SK-N-SH treated with all-trans-retinoic acid at 6 μM for 48 hours (cell line): ENCODE measurements at regions not wholly inside any gene's neighbourhood (a gene's known extent, or its start where the extent isn't known, plus 50 kb on each side); places are given as distances from the start of the nearest gene placed in this dataset.

Source experiments
- ATAC-seq: fragments of 200-7000 bp; cut with Tn5 transposase; 3 replicates; pipeline ENCODE4 v1.9.1; 2020; ENCODE audit warnings: mild to moderate bottlenecking, moderate library complexity
- ARNTL ChIP-seq: fragments of 450-650 bp; formaldehyde crosslinking; IDR thresholded peaks from 2 replicates; pipeline ENCODE4 v1.5.0; 2020; ENCODE audit warnings: low read depth, mild to moderate bottlenecking, moderate library complexity, borderline replicate concordance
- BACH2 ChIP-seq: fragments of 250-450 bp; sonication (Bioruptor Pico); IDR thresholded peaks from 2 replicates; pipeline ENCODE4 v1.9.0; 2021; ENCODE audit warnings: mild to moderate bottlenecking, borderline replicate concordance
- CREB5 ChIP-seq: fragments of 250-450 bp; sonication (Bioruptor Pico); IDR thresholded peaks from 2 replicates; pipeline ENCODE4 v1.5.1; 2020; ENCODE audit warnings: low read depth, mild to moderate bottlenecking, moderate library complexity
- CSRNP3 ChIP-seq: fragments of 250-450 bp; sonication (Bioruptor Pico); IDR thresholded peaks from 2 replicates; pipeline ENCODE4 v1.5.1; 2021; ENCODE audit warnings: mild to moderate bottlenecking, moderate library complexity
- ESRRG ChIP-seq: fragments of 250-450 bp; sonication (Bioruptor Pico); IDR thresholded peaks from 2 replicates; pipeline ENCODE4 v1.6.1; 2021; ENCODE audit warnings: mild to moderate bottlenecking
- GLIS3 ChIP-seq: fragments of 250-450 bp; sonication (Bioruptor Pico); IDR thresholded peaks from 2 replicates; pipeline ENCODE4 v1.5.0; 2020; ENCODE audit warnings: mild to moderate bottlenecking, moderate library complexity
- ISL1 ChIP-seq: fragments of 250-450 bp; sonication (Bioruptor Pico); IDR thresholded peaks from 2 replicates; pipeline ENCODE4 v2.1.2; 2022; ENCODE audit warnings: mild to moderate bottlenecking, moderate library complexity
- OSR1 ChIP-seq: fragments of 250-450 bp; sonication (Bioruptor Pico); IDR thresholded peaks from 2 replicates; pipeline ENCODE4 v1.8.0; 2022; ENCODE audit warnings: moderate library complexity, mild to moderate bottlenecking, inconsistent platforms
- PATZ1 ChIP-seq: fragments of 250-450 bp; sonication (Bioruptor Pico); IDR thresholded peaks from 2 replicates; pipeline ENCODE4 v1.8.0; 2020; ENCODE audit warnings: mild to moderate bottlenecking, moderate library complexity, borderline replicate concordance
- POU6F1 ChIP-seq: fragments of 250-450 bp; sonication (Bioruptor Pico); IDR thresholded peaks from 2 replicates; pipeline ENCODE4 v1.8.0; 2021; ENCODE audit warnings: low read depth, mild to moderate bottlenecking, moderate library complexity, borderline replicate concordance
- RARB ChIP-seq: fragments of 250-450 bp; sonication (Bioruptor Pico); IDR thresholded peaks from 2 replicates; pipeline ENCODE4 v1.8.0; 2021; ENCODE audit warnings: mild to moderate bottlenecking, moderate library complexity
- SNAI2 ChIP-seq: fragments of 250-450 bp; sonication (Bioruptor Pico); IDR thresholded peaks from 2 replicates; pipeline ENCODE4 v1.5.0; 2020; ENCODE audit warnings: mild to moderate bottlenecking, moderate library complexity
- TCF4 ChIP-seq: fragments of 250-450 bp; sonication (Bioruptor Pico); IDR thresholded peaks from 2 replicates; pipeline ENCODE4 v1.8.0; 2021; ENCODE audit warnings: mild to moderate bottlenecking, moderate library complexity, borderline replicate concordance
- TOX ChIP-seq: fragments of 250-450 bp; sonication (Bioruptor Pico); IDR thresholded peaks from 2 replicates; pipeline ENCODE4 v1.8.0; 2021; ENCODE audit warnings: mild to moderate bottlenecking, moderate library complexity, borderline replicate concordance
- TSHZ2 ChIP-seq: fragments of 250-450 bp; sonication (Bioruptor Pico); IDR thresholded peaks from 2 replicates; pipeline ENCODE4 v1.5.0; 2020; ENCODE audit warnings: mild to moderate bottlenecking, moderate library complexity
- ZC3H10 ChIP-seq: fragments of 250-450 bp; sonication (Bioruptor Pico); IDR thresholded peaks from 2 replicates; pipeline ENCODE4 v1.5.1; 2021; ENCODE audit warnings: mild to moderate bottlenecking, moderate library complexity
- ZFP3 ChIP-seq: fragments of 250-450 bp; sonication (Bioruptor Pico); IDR thresholded peaks from 2 replicates; pipeline ENCODE4 v1.5.0; 2020; ENCODE audit warnings: mild to moderate bottlenecking, moderate library complexity
- ZFP30 ChIP-seq: fragments of 450-650 bp; formaldehyde crosslinking; IDR thresholded peaks from 2 replicates; pipeline ENCODE4 v1.5.0; 2022; ENCODE audit warnings: mild to moderate bottlenecking, moderate library complexity
- ZNF565 ChIP-seq: fragments of 450-650 bp; formaldehyde crosslinking; conservative IDR thresholded peaks from 2 replicates; pipeline ENCODE4 v1.5.0; 2020; ENCODE audit warnings: low read depth, mild to moderate bottlenecking, moderate library complexity
- ZNF70 ChIP-seq: fragments of 450-650 bp; formaldehyde crosslinking; IDR thresholded peaks from 2 replicates; pipeline ENCODE4 v1.5.0; 2020; ENCODE audit warnings: mild to moderate bottlenecking, moderate library complexity
- ZNF8 ChIP-seq: fragments of 450-650 bp; formaldehyde crosslinking; IDR thresholded peaks from 2 replicates; pipeline ENCODE4 v1.5.0; 2020; ENCODE audit warnings: mild to moderate bottlenecking, moderate library complexity

- no peak for ATAC-seq
- TF ChIP-seq TOX (CRISPR knock-in tag) (no peak), CSRNP3 (CRISPR knock-in tag) (no peak), GLIS3 (no peak), ZNF70 (CRISPR knock-in tag) (no peak), OSR1 (no peak), ZFP30 (CRISPR knock-in tag) (no peak), TSHZ2 (CRISPR knock-in tag) (no peak), ZFP3 (CRISPR knock-in tag) (no peak), TCF4 (CRISPR knock-in tag) (no peak), ARNTL (CRISPR knock-in tag) (no peak), BACH2 (CRISPR knock-in tag) (no peak), ZNF8 (no peak), SNAI2 (no peak), RARB (CRISPR knock-in tag) (no peak), ISL1 (CRISPR knock-in tag) (no peak)
Observed at GRCh38 chrX:69431420-69431819, 72.7 kb upstream of the NALF2 start.

GRCh38 chrX:69430785-69431184 is 73.3 kb upstream of the NALF2 start:
- ATAC-seq: no peak
- no peak for TF ChIP-seq ZFP3 (CRISPR knock-in tag)
- TF ChIP-seq ZNF70 (CRISPR knock-in tag): no peak
- no peak for TF ChIP-seq CREB5 (CRISPR knock-in tag)
- TF ChIP-seq ZNF565: no peak
- no peak for TF ChIP-seq SNAI2
- no peak for TF ChIP-seq PATZ1 (CRISPR knock-in tag)
- no peak for TF ChIP-seq TCF4 (CRISPR knock-in tag)
- no peak for TF ChIP-seq OSR1
- no peak for TF ChIP-seq POU6F1
- no peak for TF ChIP-seq CSRNP3 (CRISPR knock-in tag)
- no peak for TF ChIP-seq TOX (CRISPR knock-in tag)
- TF ChIP-seq ESRRG (CRISPR knock-in tag): no peak
- TF ChIP-seq BACH2 (CRISPR knock-in tag): no peak
- TF ChIP-seq RARB (CRISPR knock-in tag): no peak
- TF ChIP-seq ZFP30 (CRISPR knock-in tag): no peak
- TF ChIP-seq ZC3H10 (CRISPR knock-in tag): no peak
- TF ChIP-seq TSHZ2 (CRISPR knock-in tag): no peak
